GM12878 (cell line): ENCODE measurements at regions not wholly inside any gene's neighbourhood (a gene's known extent, or its start where the extent isn't known, plus 50 kb on each side); places are given as distances from the start of the nearest gene placed in this dataset.

ENCODE experiments used
- ATAC-seq: fragments of 200-7000 bp; cut with Tn5 transposase; 3 replicates; pipeline ENCODE4 v1.9.1; 2020; ENCODE audit warnings: mild to moderate bottlenecking, moderate library complexity
- BruUV-seq: library from RNA; stranded (reverse); fragments of 400-500 nt; replicated peaks from 2 replicates; lab custom pipeline; 2021; lab: Mats Ljungman, UMichigan
- CTCF ChIA-PET: fragments of 300-600 bp; sonication (Branson Sonifier 250); formaldehyde crosslinking; extraction: SDS; loops from one replicate; lab custom pipeline; 2021; ENCODE audit warnings: inconsistent platforms; lab: Yijun Ruan, JAX
- POLR2A ChIA-PET: fragments of 350-600 bp; formaldehyde crosslinking; extraction: SDS; loops from one replicate; lab custom pipeline; 2021; ENCODE audit warnings: inconsistent platforms; lab: Charles Lee
- RAD21 ChIA-PET: fragments of 300-600 bp; sonication (Branson Sonifier 250); formaldehyde crosslinking; loops from one replicate; lab custom pipeline; 2023; ENCODE audit warnings: antibody characterized with exemption; ENCODE audit not compliant: unreplicated experiment; lab: Charles Lee
- SMC1A ChIA-PET: fragments of 300-600 bp; sonication (Branson Sonifier 250); formaldehyde crosslinking; loops from one replicate; lab custom pipeline; 2023; ENCODE audit not compliant: unreplicated experiment, uncharacterized antibody; lab: Charles Lee
- DNase-seq: peaks from one replicate; pipeline ENCODE4 v3.0.0-alpha.2; 2011; ENCODE audit warnings: low read depth, low spot score
- FAIRE-seq: peaks from 3 replicates; lab custom pipeline; 2011; peaks lifted over from hg19 to GRCh38; lab: Jason Lieb, UNC
- H2AFZ ChIP-seq: 2 replicates; pipeline ENCODE4 v1.6.0; 2011; ENCODE audit warnings: low read depth, low read length, control low read depth; ENCODE audit not compliant: control insufficient read depth
- H3K27ac ChIP-seq: 2 replicates; pipeline ENCODE4 v1.5.1; 2011; ENCODE audit warnings: control low read depth; ENCODE audit not compliant: control insufficient read depth, insufficient read depth
- H3K27me3 ChIP-seq, 2 experiments: replicated peaks in 1 of 2; 2 replicates each; pipeline versions ENCODE4 v1.6.0 to v1.6.1; 2011; ENCODE audit warnings: low read length in 1 of 2; ENCODE audit not compliant: control insufficient read depth in 2 of 2, insufficient read depth in 2 of 2
- H3K36me3 ChIP-seq, 2 experiments: 2 replicates each; pipeline ENCODE4 v1.5.1; 2011; ENCODE audit warnings: low read length in 1 of 2; ENCODE audit not compliant: control insufficient read depth in 2 of 2, insufficient read depth in 2 of 2
- H3K4me1 ChIP-seq: 2 replicates; pipeline ENCODE4 v1.6.1; 2011; ENCODE audit warnings: mild to moderate bottlenecking, low read length, moderate library complexity, mixed read lengths; ENCODE audit not compliant: control insufficient read depth, insufficient read depth
- H3K4me2 ChIP-seq: 2 replicates; pipeline ENCODE4 v1.6.0; 2011; ENCODE audit warnings: control low read depth; ENCODE audit not compliant: control insufficient read depth, insufficient read depth
- H3K4me3 ChIP-seq: fragments of 200-600 bp; sonication (generic); 2 replicates; pipeline ENCODE4 v1.5.1; 2016
- H3K79me2 ChIP-seq: 2 replicates; pipeline ENCODE4 v1.6.0; 2011; ENCODE audit warnings: low read length; ENCODE audit not compliant: control insufficient read depth, insufficient read depth
- H3K9ac ChIP-seq: 2 replicates; pipeline ENCODE4 v1.8.0; 2011; ENCODE audit warnings: low read length, control low read depth, mixed read lengths; ENCODE audit not compliant: control insufficient read depth, insufficient read depth
- H3K9me3 ChIP-seq: replicated peaks from 3 replicates; pipeline ENCODE4 v1.5.1; 2011; ENCODE audit warnings: mild to moderate bottlenecking, low read length; ENCODE audit not compliant: control insufficient read depth, insufficient read depth
- H4K20me1 ChIP-seq: 2 replicates; pipeline ENCODE4 v1.6.0; 2011; ENCODE audit not compliant: control insufficient read depth, insufficient read depth
- LARP7 ChIP-seq: fragments of 450-650 bp; IDR thresholded peaks from 2 replicates; pipeline ENCODE4 v1.6.1; 2017; ENCODE audit warnings: mild to moderate bottlenecking
- MTA3 ChIP-seq: IDR thresholded peaks from 2 replicates; pipeline ENCODE4 v1.6.1; 2012; ENCODE audit warnings: low read length, inconsistent platforms, borderline replicate concordance
- NFXL1 ChIP-seq: fragments of 450-650 bp; IDR thresholded peaks from 2 replicates; pipeline ENCODE4 v1.6.1; 2017; ENCODE audit warnings: antibody characterized with exemption, mild to moderate bottlenecking, borderline replicate concordance
- PML ChIP-seq: IDR thresholded peaks from 2 replicates; pipeline ENCODE4 v1.6.1; 2012; ENCODE audit warnings: low read length, inconsistent platforms
- RAD21 ChIP-seq: IDR thresholded peaks from 2 replicates; pipeline ENCODE4 v1.6.1; 2011; ENCODE audit warnings: mild to moderate bottlenecking, low read depth, low read length, moderate library complexity; ENCODE audit not compliant: insufficient read depth
- SMAD1 ChIP-seq: fragments of 450-650 bp; IDR thresholded peaks from 2 replicates; pipeline ENCODE4 v1.6.1; 2018; ENCODE audit warnings: mild to moderate bottlenecking, low read depth; ENCODE audit not compliant: partially characterized antibody
- SMC3 ChIP-seq: IDR thresholded peaks from 2 replicates; pipeline ENCODE4 v1.6.1; 2011; ENCODE audit warnings: low read length, improper control_type of control experiment, borderline replicate concordance
- TAF1 ChIP-seq: IDR thresholded peaks from 2 replicates; pipeline ENCODE4 v1.6.1; 2011; ENCODE audit warnings: mild to moderate bottlenecking, low read depth, low read length, borderline replicate concordance
- WGBS: methylation state at CpG from one replicate; pipeline ENCODE4 v1.1.6; 2016; ENCODE audit warnings: low lambda C conversion rate; ENCODE audit not compliant: insufficient replicate concordance, insufficient coverage; ENCODE audit errors: missing lambda C conversion rate; 5-methylcytosine and 5-hydroxymethylcytosine counted together
- in situ Hi-C: fragments of 300-500 bp; cut with MboI; formaldehyde crosslinking; loops from 9 replicates; pipeline ENCODE4 v1.14.3; 2018; ENCODE audit warnings: mixed read lengths
- intact Hi-C: fragments of 100-400 bp; cut with micrococcal nuclease; formaldehyde crosslinking; loops from one replicate; pipeline ENCODE4 v1.14.2; 2022; ENCODE audit not compliant: unreplicated experiment
- TF ChIP-seq, protein P1 (sequence below), 3 experiments: IDR thresholded peaks in 2 of 3; conservative IDR thresholded peaks in 1 of 3; 2 replicates each; pipeline ENCODE4 v1.5.1; 2011; ENCODE audit warnings: low read depth in 3 of 3, low read length in 3 of 3, mild to moderate bottlenecking in 3 of 3, control low read depth in 2 of 3, moderate library complexity in 2 of 3, inconsistent platforms in 1 of 3, mixed read lengths in 1 of 3; ENCODE audit not compliant: control insufficient read depth in 2 of 3, insufficient read depth in 1 of 3; ENCODE audit errors: extremely low read depth in 1 of 3

GRCh38 chr1:174074757-174075156 is 52.6 kb upstream of the RC3H1 start:
- no peak for FAIRE-seq
- TF ChIP-seq LARP7 (no peak), RAD21 (peak; percentile 60), SMC3 (peak; percentile 48; the same call in 1 of the 2 replicates)
- TF ChIP-seq, protein P1, sequence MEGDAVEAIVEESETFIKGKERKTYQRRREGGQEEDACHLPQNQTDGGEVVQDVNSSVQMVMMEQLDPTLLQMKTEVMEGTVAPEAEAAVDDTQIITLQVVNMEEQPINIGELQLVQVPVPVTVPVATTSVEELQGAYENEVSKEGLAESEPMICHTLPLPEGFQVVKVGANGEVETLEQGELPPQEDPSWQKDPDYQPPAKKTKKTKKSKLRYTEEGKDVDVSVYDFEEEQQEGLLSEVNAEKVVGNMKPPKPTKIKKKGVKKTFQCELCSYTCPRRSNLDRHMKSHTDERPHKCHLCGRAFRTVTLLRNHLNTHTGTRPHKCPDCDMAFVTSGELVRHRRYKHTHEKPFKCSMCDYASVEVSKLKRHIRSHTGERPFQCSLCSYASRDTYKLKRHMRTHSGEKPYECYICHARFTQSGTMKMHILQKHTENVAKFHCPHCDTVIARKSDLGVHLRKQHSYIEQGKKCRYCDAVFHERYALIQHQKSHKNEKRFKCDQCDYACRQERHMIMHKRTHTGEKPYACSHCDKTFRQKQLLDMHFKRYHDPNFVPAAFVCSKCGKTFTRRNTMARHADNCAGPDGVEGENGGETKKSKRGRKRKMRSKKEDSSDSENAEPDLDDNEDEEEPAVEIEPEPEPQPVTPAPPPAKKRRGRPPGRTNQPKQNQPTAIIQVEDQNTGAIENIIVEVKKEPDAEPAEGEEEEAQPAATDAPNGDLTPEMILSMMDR (IDR thresholded peaks at IDR 0.05 in 2 of 3, conservative IDR thresholded peaks at IDR 0.05 in 1 of 3; ENCODE audit: control insufficient read depth in 2 of 3, extremely low read depth in 1 of 3, insufficient read depth in 1 of 3, low read depth in 3 of 3, low read length in 3 of 3): peak in 1 of 3 experiments; percentile 11; a peak in 3 of 6 replicates
- in situ Hi-C loops: loop anchor here (10.0 to 25.0 kb wide), 2 partner anchors 640 to 663 kb away; no protein-coding TSS in a partner anchor
- no peaks in the 10 kb centered on the region for H3K9me3 ChIP-seq
- H3K9ac ChIP-seq: no peak overlapping the region
- no peaks in the 10 kb centered on the region for H3K27me3 ChIP-seq
- ChIA-PET POLR2A (no interaction called here), RAD21 (no interaction called here), SMC1A (no interaction called here), CTCF (interaction anchor here (1.0 kb wide), 1 partner anchor 645 kb away, joined by 3 read pairs; no protein-coding TSS in a partner anchor)
- DNase-seq: no peak
- no peaks in the 10 kb centered on the region for H3K36me3 ChIP-seq
- H3K27ac ChIP-seq: no peak overlapping the region
- H3K4me2 ChIP-seq: no peak overlapping the region
- no peak for ATAC-seq
- intact Hi-C loops: loop anchor here (5.0 kb wide), 2 partner anchors 652 to 1332 kb away; no protein-coding TSS in a partner anchor
- BruUV-seq: no TSS peak
- H3K4me1 ChIP-seq: no peaks in the 10 kb centered on the region
- H2AFZ ChIP-seq: no peak overlapping the region
- no peak overlapping the region for H3K4me3 ChIP-seq
- H4K20me1 ChIP-seq: no peaks in the 10 kb centered on the region
- H3K79me2 ChIP-seq: no peaks in the 10 kb centered on the region
- WGBS: 15% methylated on average over 2 of the region's 2 CpGs

- DNase-seq: no peak
- in situ Hi-C loops (loop anchor here (10.0 kb wide), 1 partner anchor 638 kb away; no protein-coding TSS in a partner anchor), intact Hi-C loops (loop anchor here (5.0 kb wide), 1 partner anchor 650 kb away; no protein-coding TSS in a partner anchor)
- SMC1A ChIA-PET: interaction anchor here (1.1 kb wide), 1 partner anchor 145 kb away, joined by 4 read pairs; no protein-coding TSS in a partner anchor
- Histone ChIP-seq H3K9ac (no peak overlapping the region), H3K9me3 (no peaks in the 10 kb centered on the region), H3K27ac (no peak overlapping the region), H3K79me2 (no peaks in the 10 kb centered on the region), H3K36me3 (no peaks in the 10 kb centered on the region), H3K4me2 (no peak overlapping the region), H3K4me3 (no peak overlapping the region), H2AFZ (no peak overlapping the region), H3K4me1 (no peaks in the 10 kb centered on the region), H4K20me1 (no peaks in the 10 kb centered on the region), H3K27me3 (no peaks in the 10 kb centered on the region)
- ATAC-seq: no peak
- no peak for FAIRE-seq
- POLR2A ChIA-PET: no interaction called here
- 77% methylated on average over 3 of the region's 3 CpGs for WGBS
- CTCF ChIA-PET: no interaction called here
- TF ChIP-seq MTA3: no peak
- no peak for TF ChIP-seq PML
- TF ChIP-seq TAF1: no peak
- TF ChIP-seq SMAD1: no peak
- TF ChIP-seq NFXL1: no peak
- RAD21 ChIA-PET: no interaction called here
- no TSS peak for BruUV-seq
Observed at GRCh38 chr1:174072581-174072980, 50.4 kb upstream of the RC3H1 start.
